Fibroblast of lung (primary cell): ENCODE measurements at regions not wholly inside any gene's neighbourhood (a gene's known extent, or its start where the extent isn't known, plus 50 kb on each side); places are given as distances from the start of the nearest gene placed in this dataset.

ENCODE experiments used
- DNase-seq, 2 donors: peaks; one replicate each; pipeline versions ENCODE4 v3.0.0 to v3.0.0-alpha.2; 2010; ENCODE audit warnings: low read depth in 2 of 2
- H2AFZ ChIP-seq: 2 replicates; pipeline ENCODE4 v1.5.1; 2012; ENCODE audit warnings: low read length, control low read depth, inconsistent platforms
- H3K27ac ChIP-seq: 2 replicates; pipeline ENCODE4 v1.5.1; 2011; ENCODE audit warnings: low read length, control low read depth; ENCODE audit not compliant: insufficient read depth
- H3K27me3 ChIP-seq: 2 replicates; pipeline ENCODE4 v1.5.1; 2011; ENCODE audit warnings: mild to moderate bottlenecking, low read length; ENCODE audit not compliant: control insufficient read depth, insufficient read depth
- H3K36me3 ChIP-seq: 2 replicates; pipeline ENCODE4 v1.5.1; 2011; ENCODE audit warnings: low read length; ENCODE audit not compliant: control insufficient read depth, insufficient read depth
- H3K4me1 ChIP-seq: 2 replicates; pipeline ENCODE4 v1.5.1; 2011; ENCODE audit warnings: low read length; ENCODE audit not compliant: control insufficient read depth, insufficient read depth; ENCODE audit errors: extremely low read depth
- H3K4me2 ChIP-seq: 2 replicates; pipeline ENCODE4 v1.5.1; 2011; ENCODE audit warnings: low read length, control low read depth; ENCODE audit not compliant: insufficient read depth; ENCODE audit errors: extremely low read depth
- H3K4me3 ChIP-seq, 4 experiments: fragments of 200-600 bp in 1 of 4; sonication (generic) in 1 of 4; replicated peaks in 1 of 4; 2 replicates each; pipeline ENCODE4 v1.5.1; 2011 to 2016; ENCODE audit warnings: low read length in 4 of 4, low read depth in 3 of 4, mild to moderate bottlenecking in 3 of 4, control low read depth in 2 of 4, inconsistent platforms in 1 of 4, mixed read lengths in 1 of 4; ENCODE audit not compliant: insufficient read depth in 1 of 4; ENCODE audit errors: control extremely low read depth in 1 of 4
- H3K79me2 ChIP-seq: 2 replicates; pipeline ENCODE4 v1.5.1; 2012; ENCODE audit warnings: mild to moderate bottlenecking, low read length, inconsistent platforms; ENCODE audit not compliant: control insufficient read depth, insufficient read depth
- H3K9ac ChIP-seq: 2 replicates; pipeline ENCODE4 v1.5.1; 2011; ENCODE audit warnings: mild to moderate bottlenecking, low read length, control low read depth; ENCODE audit not compliant: insufficient read depth
- H3K9me3 ChIP-seq: 2 replicates; pipeline ENCODE4 v1.5.1; 2012; ENCODE audit warnings: low read depth, low read length; ENCODE audit not compliant: control insufficient read depth, insufficient read depth
- H4K20me1 ChIP-seq: 2 replicates; pipeline ENCODE4 v1.5.1; 2011; ENCODE audit warnings: low read length; ENCODE audit not compliant: control insufficient read depth, insufficient read depth; ENCODE audit errors: extremely low read depth
- CTCF ChIP-seq, 2 donors: IDR thresholded peaks in 1 of 2; conservative IDR thresholded peaks in 1 of 2; 1 replicate in 1 of 2; 2 replicates in 1 of 2; pipeline ENCODE4 v1.5.1; 2011 to 2012; ENCODE audit warnings: low read length in 2 of 2, control low read depth in 1 of 2, inconsistent platforms in 1 of 2, low read depth in 1 of 2, mild to moderate bottlenecking in 1 of 2
- EZH2 ChIP-seq: IDR thresholded peaks from 2 replicates; pipeline ENCODE4 v1.5.1; 2012; ENCODE audit warnings: low read length, control low read depth, mild to moderate bottlenecking; ENCODE audit errors: missing control alignments

- H3K79me2 ChIP-seq, result no peaks in the 10 kb centered on the region
- H3K4me1 ChIP-seq, result no peaks in the 10 kb centered on the region
- H3K36me3 ChIP-seq, result no peaks in the 10 kb centered on the region
- H3K27ac ChIP-seq, result no peak overlapping the region
- H3K27me3 ChIP-seq, result no peaks in the 10 kb centered on the region
- no peak for DNase-seq
- no peak overlapping the region for H3K4me3 ChIP-seq
- H3K9me3 ChIP-seq, result no peaks in the 10 kb centered on the region
- no peak for TF ChIP-seq EZH2
- TF ChIP-seq CTCF (conservative IDR thresholded peaks at IDR 0.05 in 1 of 2, IDR thresholded peaks at IDR 0.05 in 1 of 2; ENCODE audit: low read depth in 1 of 2, low read length in 2 of 2), result no peak
- no peaks in the 10 kb centered on the region for H4K20me1 ChIP-seq
- no peak overlapping the region for H2AFZ ChIP-seq
- H3K4me2 ChIP-seq, result no peak overlapping the region
- H3K9ac ChIP-seq, result no peak overlapping the region
Observed at GRCh38 chr1:30137001-30137400, 586.4 kb downstream of the MATN1 start.

GRCh38 chr1:30135698-30136097 is 587.7 kb downstream of the MATN1 start:
- Histone ChIP-seq H3K27me3 (no peaks in the 10 kb centered on the region), H3K4me1 (no peaks in the 10 kb centered on the region), H3K36me3 (no peaks in the 10 kb centered on the region)

GRCh38 chr1:30134466-30135217 is 588.7 kb downstream of the MATN1 start:
- Histone ChIP-seq H3K9ac (no peak overlapping the region), H3K4me2 (no peak overlapping the region), H3K27me3 (no peaks in the 10 kb centered on the region), H3K4me1 (no peaks in the 10 kb centered on the region), H2AFZ (no peak overlapping the region), H3K79me2 (no peaks in the 10 kb centered on the region), H3K9me3 (no peaks in the 10 kb centered on the region), H3K36me3 (no peaks in the 10 kb centered on the region), H3K27ac (no peak overlapping the region), H3K4me3 (no peak overlapping the region), H4K20me1 (no peaks in the 10 kb centered on the region)
- no peak for TF ChIP-seq CTCF (conservative IDR thresholded peaks at IDR 0.05 in 1 of 2, IDR thresholded peaks at IDR 0.05 in 1 of 2; ENCODE audit: low read depth in 1 of 2, low read length in 2 of 2)
- TF ChIP-seq EZH2, result no peak
- DNase-seq, result no peak

More at GRCh38 chr1:30135698-30136097, 587.7 kb downstream of the MATN1 start:
- Histone ChIP-seq H4K20me1 (no peaks in the 10 kb centered on the region), H3K4me2 (no peak overlapping the region), H3K4me3 (no peak overlapping the region), H3K79me2 (no peaks in the 10 kb centered on the region), H3K9ac (no peak overlapping the region), H3K9me3 (no peaks in the 10 kb centered on the region), H3K27ac (no peak overlapping the region), H2AFZ (no peak overlapping the region)
- DNase-seq, result no peak
- TF ChIP-seq EZH2, result no peak
- no peak for TF ChIP-seq CTCF (conservative IDR thresholded peaks at IDR 0.05 in 1 of 2, IDR thresholded peaks at IDR 0.05 in 1 of 2; ENCODE audit: low read depth in 1 of 2, low read length in 2 of 2)
